ENCODE measurements at regions not wholly inside any gene's neighbourhood (a gene's known extent, or its start where the extent isn't known, plus 50 kb on each side); places are given as distances from the start of the nearest gene placed in this dataset.

GRCh38 chrX:55389376-55389775, 62.6 kb upstream of the MAGEH1 start:
- TF ChIP-seq, protein P1, sequence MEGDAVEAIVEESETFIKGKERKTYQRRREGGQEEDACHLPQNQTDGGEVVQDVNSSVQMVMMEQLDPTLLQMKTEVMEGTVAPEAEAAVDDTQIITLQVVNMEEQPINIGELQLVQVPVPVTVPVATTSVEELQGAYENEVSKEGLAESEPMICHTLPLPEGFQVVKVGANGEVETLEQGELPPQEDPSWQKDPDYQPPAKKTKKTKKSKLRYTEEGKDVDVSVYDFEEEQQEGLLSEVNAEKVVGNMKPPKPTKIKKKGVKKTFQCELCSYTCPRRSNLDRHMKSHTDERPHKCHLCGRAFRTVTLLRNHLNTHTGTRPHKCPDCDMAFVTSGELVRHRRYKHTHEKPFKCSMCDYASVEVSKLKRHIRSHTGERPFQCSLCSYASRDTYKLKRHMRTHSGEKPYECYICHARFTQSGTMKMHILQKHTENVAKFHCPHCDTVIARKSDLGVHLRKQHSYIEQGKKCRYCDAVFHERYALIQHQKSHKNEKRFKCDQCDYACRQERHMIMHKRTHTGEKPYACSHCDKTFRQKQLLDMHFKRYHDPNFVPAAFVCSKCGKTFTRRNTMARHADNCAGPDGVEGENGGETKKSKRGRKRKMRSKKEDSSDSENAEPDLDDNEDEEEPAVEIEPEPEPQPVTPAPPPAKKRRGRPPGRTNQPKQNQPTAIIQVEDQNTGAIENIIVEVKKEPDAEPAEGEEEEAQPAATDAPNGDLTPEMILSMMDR (IDR thresholded peaks at IDR 0.05; ENCODE audit: low read length), result no peak
- no peak for TF ChIP-seq EZH2 (IDR thresholded peaks at IDR 0.05; ENCODE audit: borderline replicate concordance, low read length)
